ENCODE measurements at regions not wholly inside any gene's neighbourhood (a gene's known extent, or its start where the extent isn't known, plus 50 kb on each side); places are given as distances from the start of the nearest gene placed in this dataset.

DNA sequence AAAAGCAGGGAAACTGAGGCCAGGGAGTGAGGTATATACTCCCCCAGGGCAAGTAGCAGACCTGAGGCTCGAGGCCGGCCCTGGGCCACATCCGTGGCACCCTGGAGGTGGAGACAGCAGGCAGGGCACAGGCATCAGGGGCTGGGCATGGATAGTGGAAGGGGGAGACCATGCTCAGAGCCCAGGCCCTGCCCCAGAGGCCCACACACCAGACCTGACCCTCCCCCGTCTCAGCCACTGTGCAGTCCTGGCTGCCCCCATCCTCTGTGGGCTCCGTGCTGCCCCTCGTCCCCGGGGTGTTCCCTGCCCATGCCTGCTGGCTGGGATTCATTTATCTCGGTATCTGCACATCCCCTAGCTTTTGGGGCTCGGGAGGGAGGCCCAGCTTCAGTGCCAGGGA lies 103.1 kb upstream of the NKX1-1 start:
- Histone ChIP-seq H3K27ac (no peak overlapping the region), H3K9me3 (no peaks in the 10 kb centered on the region), H3K36me3 (ENCODE audit: low read depth, missing control alignments) (no peaks in the 10 kb centered on the region), H3K27me3 (no peaks in the 10 kb centered on the region), H3K4me1 (no peaks in the 10 kb centered on the region), H3K4me3 (no peak overlapping the region)
- 83 to 86% methylated on average over 5 to 9 of the region's 9 CpGs for WGBS, 2 donors
- TF ChIP-seq POLR2A (IDR thresholded peaks at IDR 0.05) (no peak), CTCF (IDR thresholded peaks at IDR 0.05) (no peak)
- intact Hi-C loops (cut with DNase I; ENCODE audit: low total_unique reads) = no loop called here
- DNase-seq = no peak

DNA sequence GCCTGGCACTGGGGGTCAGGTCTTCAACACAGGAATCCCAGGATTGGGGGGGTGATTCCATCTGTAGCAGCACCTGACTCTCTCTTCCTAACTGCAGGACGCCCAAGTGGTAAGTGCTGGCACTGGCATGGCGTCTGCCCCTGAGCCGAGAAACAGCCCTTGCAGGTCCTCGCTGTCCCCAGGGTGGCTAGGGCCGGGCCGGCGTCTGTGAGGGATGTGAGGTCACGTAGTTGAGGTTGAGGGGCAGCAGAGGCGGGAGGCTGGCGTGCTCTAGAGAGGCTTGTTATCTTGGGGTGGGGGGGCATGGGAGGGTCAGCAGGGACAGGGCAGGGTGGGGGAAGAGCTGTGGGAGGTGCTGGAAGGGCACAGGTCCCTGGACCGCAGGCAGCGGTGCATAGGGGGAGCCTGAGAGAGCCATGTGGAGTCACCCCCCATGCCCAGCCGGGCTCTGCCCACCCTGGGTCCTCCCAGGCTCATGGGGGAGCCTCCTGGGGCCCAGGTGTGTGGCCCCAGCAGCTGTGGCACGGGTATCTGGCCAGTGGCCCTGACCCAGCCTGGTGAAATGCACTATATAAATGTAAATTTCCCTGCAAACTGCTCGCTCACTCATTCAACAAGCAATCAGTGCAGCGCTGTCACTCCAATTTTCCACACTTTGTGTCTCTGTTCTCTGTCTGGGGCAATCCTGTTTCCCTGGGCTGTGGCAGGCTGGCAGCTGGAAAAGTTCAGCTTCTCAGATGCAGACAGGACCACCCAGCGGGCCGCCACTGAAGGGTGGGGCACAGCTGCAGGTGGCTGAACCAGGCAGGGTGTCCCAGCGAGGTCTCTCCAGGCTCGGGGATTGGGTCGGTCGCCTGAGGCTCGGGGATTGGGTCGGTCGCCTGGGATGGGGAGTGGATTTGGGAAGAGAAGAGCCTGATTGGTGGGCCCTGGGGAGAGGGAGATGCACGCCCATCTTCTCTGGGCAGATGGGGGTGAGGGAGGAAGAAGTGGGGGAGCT lies 102.2 kb upstream of the NKX1-1 start:
- intact Hi-C loops (cut with DNase I; ENCODE audit: low total_unique reads) = no loop called here
- 69 to 79% methylated on average over 26 of the region's 26 CpGs for WGBS, 2 donors
- no peaks in the 10 kb centered on the region for H3K27me3 ChIP-seq
- H3K4me1 ChIP-seq = no peaks in the 10 kb centered on the region
- TF ChIP-seq POLR2A (IDR thresholded peaks at IDR 0.05) = no peak
- TF ChIP-seq CTCF (IDR thresholded peaks at IDR 0.05) = no peak
- no peak overlapping the region for H3K4me3 ChIP-seq
- H3K27ac ChIP-seq = no peak overlapping the region
- no peaks in the 10 kb centered on the region for H3K9me3 ChIP-seq
- no peak for DNase-seq
- H3K36me3 ChIP-seq (ENCODE audit: low read depth, missing control alignments) = no peaks in the 10 kb centered on the region

GRCh38 chr4:1506956-1507721 lies 100.9 kb upstream of the NKX1-1 start:
- DNase-seq = no peak
- 61 to 70% methylated on average over 13 of the region's 13 CpGs for WGBS, 2 donors
- TF ChIP-seq POLR2A (IDR thresholded peaks at IDR 0.05) = no peak
- no peak for TF ChIP-seq CTCF (IDR thresholded peaks at IDR 0.05)
- intact Hi-C loops (cut with DNase I; ENCODE audit: low total_unique reads) = no loop called here
- Histone ChIP-seq H3K36me3 (ENCODE audit: low read depth, missing control alignments) (no peaks in the 10 kb centered on the region), H3K27me3 (no peaks in the 10 kb centered on the region), H3K9me3 (no peaks in the 10 kb centered on the region), H3K4me3 (no peak overlapping the region), H3K27ac (no peak overlapping the region), H3K4me1 (no peaks in the 10 kb centered on the region)

GRCh38 chr4:1505511-1506460 lies 99.5 kb upstream of the NKX1-1 start:
- H3K27me3 ChIP-seq = no peaks in the 10 kb centered on the region
- intact Hi-C loops (cut with DNase I; ENCODE audit: low total_unique reads) = no loop called here

More at GRCh38 chr4:1505511-1506460, 99.5 kb upstream of the NKX1-1 start:
- DNase-seq = no peak
- Histone ChIP-seq H3K36me3 (ENCODE audit: low read depth, missing control alignments) (no peaks in the 10 kb centered on the region), H3K27ac (no peak overlapping the region), H3K9me3 (no peaks in the 10 kb centered on the region), H3K4me1 (no peaks in the 10 kb centered on the region), H3K4me3 (no peak overlapping the region)
- TF ChIP-seq POLR2A (IDR thresholded peaks at IDR 0.05) (no peak), CTCF (IDR thresholded peaks at IDR 0.05) (no peak)
- 61 to 66% methylated on average over 13 to 24 of the region's 24 CpGs for WGBS, 2 donors

All from testis (tissue), 2 donors.